ENCODE measurements at regions not wholly inside any gene's neighbourhood (a gene's known extent, or its start where the extent isn't known, plus 50 kb on each side); places are given as distances from the start of the nearest gene placed in this dataset.

DNA sequence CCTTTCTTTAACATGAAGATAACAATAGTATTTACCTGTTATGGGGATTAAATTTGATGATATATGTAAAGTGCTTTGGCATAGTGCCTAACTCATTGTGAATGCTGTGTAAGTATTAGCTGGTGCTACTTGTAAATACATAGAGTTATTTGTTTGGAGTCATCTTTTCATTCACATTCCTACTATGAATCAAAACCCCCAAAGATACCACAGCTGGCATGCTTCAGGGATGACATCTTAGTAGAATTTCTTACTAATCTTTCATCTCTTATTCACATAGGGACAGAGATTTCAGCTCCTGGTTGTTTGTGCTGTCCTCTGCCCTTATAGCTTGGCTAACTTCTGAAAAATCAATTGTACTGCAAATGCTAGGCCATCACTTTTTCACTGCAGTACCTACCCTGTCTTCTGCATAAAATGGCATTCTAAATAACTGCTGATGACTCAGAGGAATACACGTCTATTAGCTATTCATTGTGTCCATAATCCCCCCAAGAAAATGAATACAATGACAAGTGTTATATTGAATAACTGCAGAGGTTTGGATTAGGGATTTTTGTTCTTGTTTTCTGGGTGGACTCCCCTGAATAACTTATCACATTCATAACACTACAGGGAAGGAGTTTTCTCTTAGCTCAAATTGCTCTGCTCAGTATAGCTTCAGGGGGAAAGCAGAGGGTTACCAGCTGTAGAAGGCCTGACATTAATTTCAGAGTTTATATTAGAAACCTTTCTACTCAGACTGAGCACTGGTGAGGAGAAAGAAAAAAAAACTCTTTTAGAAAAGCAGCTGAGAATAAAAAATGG, 192.2 kb upstream of the C9orf72 start:
- Mint-ChIP-seq H3K4me1 (no peaks in the 10 kb centered on the region), H3K9me3 (peaks cover 0 to 2% (median 0%) of the 10 kb centered on the region in 8 donors), H3K27ac (no peak overlapping the region), H3K36me3 (no peaks in the 10 kb centered on the region), H3K4me3 (no peak overlapping the region), H3K27me3 (peaks cover 0 to 2% of the 10 kb centered on the region in 2 donors)
- intact Hi-C loops (cut with micrococcal nuclease) = no loop called here
- Histone ChIP-seq H3K36me3 (ENCODE audit: insufficient read depth, low read length) (no peaks in the 10 kb centered on the region), H3K27me3 (ENCODE audit: insufficient read depth, low read length) (no peaks in the 10 kb centered on the region), H3K4me1 (ENCODE audit: insufficient read depth, low read length) (no peaks in the 10 kb centered on the region), H3K9me3 (ENCODE audit: control insufficient read depth in 1 of 2, low read length in 2 of 2) (no peaks in the 10 kb centered on the region), H3K4me3 (ENCODE audit: low read length in 2 of 2) (no peak overlapping the region), H3K27ac (ENCODE audit: low read depth, low read length) (no peak overlapping the region)
- ChIA-PET CTCF (ENCODE audit: partially characterized antibody) (interaction anchor here (1.2 kb wide), 1 partner anchor 20 kb away, joined by 3 read pairs; no protein-coding TSS in a partner anchor), POLR2A (ENCODE audit: partially characterized antibody) (no interaction called here)
- no peak for DNase-seq

- intact Hi-C loops (cut with micrococcal nuclease) = no loop called here
- H3K27me3 Mint-ChIP-seq = peaks cover 0 to 2% of the 10 kb centered on the region in 2 donors
- H3K4me3 Mint-ChIP-seq = no peak overlapping the region
- H3K27ac ChIP-seq (ENCODE audit: low read depth, low read length) = no peak overlapping the region
- H3K9me3 ChIP-seq (ENCODE audit: control insufficient read depth in 1 of 2, low read length in 2 of 2) = no peaks in the 10 kb centered on the region
- no peak overlapping the region for H3K27ac Mint-ChIP-seq
- H3K4me3 ChIP-seq (ENCODE audit: low read length in 2 of 2) = no peak overlapping the region
- H3K36me3 ChIP-seq (ENCODE audit: insufficient read depth, low read length) = no peaks in the 10 kb centered on the region
- H3K4me1 ChIP-seq (ENCODE audit: insufficient read depth, low read length) = no peaks in the 10 kb centered on the region
- peaks cover 0 to 2% (median 0%) of the 10 kb centered on the region in 8 donors for H3K9me3 Mint-ChIP-seq
- POLR2A ChIA-PET (ENCODE audit: partially characterized antibody) = no interaction called here
- H3K36me3 Mint-ChIP-seq = no peaks in the 10 kb centered on the region
- CTCF ChIA-PET (ENCODE audit: partially characterized antibody) = interaction anchor here (1.2 kb wide), 1 partner anchor 19 kb away, joined by 3 read pairs; no protein-coding TSS in a partner anchor
- H3K4me1 Mint-ChIP-seq = no peaks in the 10 kb centered on the region
- no peaks in the 10 kb centered on the region for H3K27me3 ChIP-seq (ENCODE audit: insufficient read depth, low read length)
- no peak for DNase-seq
Measured at GRCh38 chr9:27766073-27766835, 193.0 kb upstream of the C9orf72 start.

DNA sequence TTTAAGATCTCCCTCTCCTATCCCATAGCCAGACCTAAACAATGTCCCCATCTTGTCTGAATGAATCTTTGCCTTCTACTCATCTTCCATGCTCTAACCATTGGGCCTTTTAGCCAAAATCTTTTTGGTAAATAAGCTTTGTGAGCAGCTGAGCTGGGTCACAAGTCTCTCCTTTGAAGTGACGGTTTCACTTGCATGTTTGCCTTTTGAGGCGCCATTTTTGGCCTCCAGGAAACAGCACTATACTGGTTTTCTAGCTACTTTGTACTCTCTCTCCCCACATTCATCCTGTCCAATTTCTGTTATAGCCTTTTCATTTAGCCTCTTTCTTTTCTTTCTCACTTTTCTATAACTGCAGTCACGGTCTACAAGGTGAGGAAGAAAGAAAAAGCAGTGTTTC, 195.5 kb upstream of the C9orf72 start:
- Histone ChIP-seq H3K4me1 (ENCODE audit: insufficient read depth, low read length) (no peaks in the 10 kb centered on the region), H3K36me3 (ENCODE audit: insufficient read depth, low read length) (no peaks in the 10 kb centered on the region), H3K9me3 (ENCODE audit: control insufficient read depth in 1 of 2, low read length in 2 of 2) (no peaks in the 10 kb centered on the region), H3K4me3 (ENCODE audit: low read length in 2 of 2) (no peak overlapping the region), H3K27ac (ENCODE audit: low read depth, low read length) (no peak overlapping the region), H3K27me3 (ENCODE audit: insufficient read depth, low read length) (no peaks in the 10 kb centered on the region)
- Mint-ChIP-seq H3K27me3 (peaks cover 0 to 2% of the 10 kb centered on the region in 2 donors), H3K4me3 (no peak overlapping the region), H3K36me3 (no peaks in the 10 kb centered on the region), H3K9me3 (no peaks in the 10 kb centered on the region), H3K27ac (no peak overlapping the region), H3K4me1 (no peaks in the 10 kb centered on the region)
- ChIA-PET CTCF (ENCODE audit: partially characterized antibody) (no interaction called here), POLR2A (ENCODE audit: partially characterized antibody) (no interaction called here)
- no peak for DNase-seq
- intact Hi-C loops (cut with micrococcal nuclease) = no loop called here

- Histone ChIP-seq H3K36me3 (ENCODE audit: insufficient read depth, low read length) (no peaks in the 10 kb centered on the region), H3K4me3 (ENCODE audit: low read length in 2 of 2) (no peak overlapping the region), H3K4me1 (ENCODE audit: insufficient read depth, low read length) (no peaks in the 10 kb centered on the region), H3K27me3 (ENCODE audit: insufficient read depth, low read length) (no peaks in the 10 kb centered on the region), H3K9me3 (ENCODE audit: control insufficient read depth in 1 of 2, low read length in 2 of 2) (no peaks in the 10 kb centered on the region), H3K27ac (ENCODE audit: low read depth, low read length) (no peak overlapping the region)
- no peak for DNase-seq
- Mint-ChIP-seq H3K27me3 (peaks cover 0 to 2% of the 10 kb centered on the region in 2 donors), H3K4me3 (no peak overlapping the region), H3K4me1 (no peaks in the 10 kb centered on the region), H3K27ac (no peak overlapping the region), H3K9me3 (no peaks in the 10 kb centered on the region), H3K36me3 (no peaks in the 10 kb centered on the region)
- POLR2A ChIA-PET (ENCODE audit: partially characterized antibody) = no interaction called here
- intact Hi-C loops (cut with micrococcal nuclease) = no loop called here
- CTCF ChIA-PET (ENCODE audit: partially characterized antibody) = no interaction called here
Measured at GRCh38 chr9:27770541-27770940, 197.3 kb upstream of the C9orf72 start.

DNA sequence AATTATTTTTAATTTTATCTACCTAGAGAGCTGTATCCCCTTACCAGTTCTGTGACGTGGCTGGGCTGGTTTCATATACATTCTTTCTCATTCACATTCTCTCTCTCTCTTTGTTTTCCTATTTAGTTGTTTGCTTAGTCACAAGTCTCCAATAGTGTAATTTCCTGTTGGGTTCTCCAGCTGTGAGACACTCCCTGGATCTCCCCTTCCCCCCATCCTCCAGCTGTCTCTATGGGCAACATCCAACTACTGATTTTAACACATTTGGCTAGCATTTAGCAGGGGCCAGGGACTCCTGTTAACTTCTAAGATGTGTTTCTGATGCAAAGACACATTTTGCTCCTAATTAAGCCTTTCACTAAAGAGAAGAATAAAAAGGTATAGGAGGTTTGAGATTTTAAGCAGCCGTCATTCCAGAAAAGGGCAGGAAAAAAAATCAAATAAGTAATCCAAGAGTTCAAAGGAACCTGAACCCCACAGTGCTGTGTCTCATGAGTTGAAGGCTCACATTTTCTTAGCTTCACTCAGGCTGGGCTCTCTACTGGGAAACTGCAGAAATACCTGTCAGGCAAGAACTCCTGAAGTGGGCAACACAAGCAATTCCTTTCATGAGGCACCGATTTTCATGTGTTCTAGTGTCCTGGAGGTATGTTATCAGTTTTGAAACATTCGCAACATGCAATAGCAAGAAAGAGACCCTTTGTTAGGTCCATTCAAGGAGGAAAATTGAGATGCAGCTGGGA, 198.7 kb upstream of the C9orf72 start:
- H3K36me3 Mint-ChIP-seq = no peaks in the 10 kb centered on the region
- Histone ChIP-seq H3K27me3 (ENCODE audit: insufficient read depth, low read length) (no peaks in the 10 kb centered on the region), H3K4me1 (ENCODE audit: insufficient read depth, low read length) (no peaks in the 10 kb centered on the region), H3K9me3 (ENCODE audit: control insufficient read depth in 1 of 2, low read length in 2 of 2) (no peaks in the 10 kb centered on the region), H3K27ac (ENCODE audit: low read depth, low read length) (no peak overlapping the region), H3K4me3 (ENCODE audit: low read length in 2 of 2) (no peak overlapping the region), H3K36me3 (ENCODE audit: insufficient read depth, low read length) (no peaks in the 10 kb centered on the region)
- H3K27me3 Mint-ChIP-seq = peaks cover 0 to 2% of the 10 kb centered on the region in 2 donors
- no peaks in the 10 kb centered on the region for H3K9me3 Mint-ChIP-seq
- no peak overlapping the region for H3K27ac Mint-ChIP-seq
- no peaks in the 10 kb centered on the region for H3K4me1 Mint-ChIP-seq
- no peak for DNase-seq
- H3K4me3 Mint-ChIP-seq = no peak overlapping the region
- ChIA-PET CTCF (ENCODE audit: partially characterized antibody) (no interaction called here), POLR2A (ENCODE audit: partially characterized antibody) (no interaction called here)
- intact Hi-C loops (cut with micrococcal nuclease) = no loop called here

DNA sequence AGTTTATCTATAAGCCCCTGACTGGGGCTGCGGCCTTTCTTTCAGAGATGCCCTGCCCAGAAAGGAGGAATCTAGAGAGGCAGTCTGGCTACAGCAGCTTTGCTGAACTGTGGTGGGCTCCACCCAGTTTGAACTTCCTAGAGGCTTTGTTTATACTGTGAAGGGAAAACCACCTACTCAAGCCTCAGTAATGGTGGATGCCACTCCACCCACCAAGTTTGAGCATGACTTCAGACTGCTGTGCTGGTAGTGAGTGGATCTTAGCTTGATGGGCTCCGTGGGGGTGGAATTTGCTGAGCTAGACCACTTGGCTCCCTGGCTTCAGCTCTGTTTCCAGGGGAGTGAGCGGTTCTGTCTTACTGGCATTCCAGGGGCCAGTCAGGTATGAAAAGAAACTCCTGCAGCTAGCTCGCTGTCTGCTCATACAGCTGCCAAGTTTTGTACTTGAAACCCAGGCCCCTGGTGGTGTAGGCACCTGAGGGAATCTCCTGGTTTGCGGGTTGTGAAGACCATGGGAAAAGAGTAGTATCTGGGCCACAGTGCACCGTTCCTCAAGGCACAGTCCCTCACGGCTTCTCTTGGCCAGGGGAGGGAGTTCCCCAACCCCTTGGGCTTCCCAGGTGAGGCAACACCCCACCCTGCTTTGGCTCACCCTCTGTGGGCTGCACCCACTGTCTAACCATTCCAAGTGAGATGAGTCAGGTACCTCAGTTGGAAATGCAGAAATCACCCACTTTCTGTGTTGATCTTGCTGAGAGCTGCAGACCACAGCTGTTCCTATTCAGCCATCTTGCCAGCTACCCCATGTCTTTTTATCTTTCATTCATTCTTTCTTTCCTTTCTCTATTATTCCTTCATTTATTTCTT, 211.8 kb upstream of the C9orf72 start:
- H3K9me3 ChIP-seq (ENCODE audit: control insufficient read depth in 1 of 2, low read length in 2 of 2) = no peaks in the 10 kb centered on the region
- no peaks in the 10 kb centered on the region for H3K36me3 Mint-ChIP-seq
- H3K27me3 Mint-ChIP-seq = peaks cover 0 to 2% of the 10 kb centered on the region in 2 donors
- no peaks in the 10 kb centered on the region for H3K36me3 ChIP-seq (ENCODE audit: insufficient read depth, low read length)
- H3K4me3 Mint-ChIP-seq = no peak overlapping the region
- intact Hi-C loops (cut with micrococcal nuclease) = no loop called here
- H3K27ac ChIP-seq (ENCODE audit: low read depth, low read length) = no peak overlapping the region
- ChIA-PET CTCF (ENCODE audit: partially characterized antibody) (interaction anchor here (1.2 kb wide), 1 partner anchor 19 kb away, joined by 3 read pairs; no protein-coding TSS in a partner anchor), POLR2A (ENCODE audit: partially characterized antibody) (no interaction called here)
- H3K4me1 ChIP-seq (ENCODE audit: insufficient read depth, low read length) = no peaks in the 10 kb centered on the region
- H3K27ac Mint-ChIP-seq = no peak overlapping the region
- no peaks in the 10 kb centered on the region for H3K4me1 Mint-ChIP-seq
- peaks cover 0 to 36% (median 14%) of the 10 kb centered on the region in 8 donors for H3K9me3 Mint-ChIP-seq
- no peak for DNase-seq
- no peak overlapping the region for H3K4me3 ChIP-seq (ENCODE audit: low read length in 2 of 2)
- H3K27me3 ChIP-seq (ENCODE audit: insufficient read depth, low read length) = no peaks in the 10 kb centered on the region

Measured in CD4-positive, alpha-beta memory T cell (primary cell).